Endothelial cell of umbilical vein (primary cell): ENCODE measurements at regions not wholly inside any gene's neighbourhood (a gene's known extent, or its start where the extent isn't known, plus 50 kb on each side); places are given as distances from the start of the nearest gene placed in this dataset.

Source experiments
- BruUV-seq: library from RNA; stranded (reverse); fragments of 400-500 nt; replicated peaks from 2 replicates; lab custom pipeline; 2021; lab: Mats Ljungman, UMichigan
- CTCF ChIA-PET: fragments of 300-600, 350-600 bp; sonication (Branson Sonifier 250); formaldehyde crosslinking; loops from one replicate; lab custom pipeline; 2021; ENCODE audit warnings: antibody characterized with exemption, inconsistent platforms; lab: Charles Lee
- POLR2A ChIA-PET: fragments of 300-600, 350-600 bp; sonication (Branson Sonifier 250); formaldehyde crosslinking; loops from one replicate; lab custom pipeline; 2021; ENCODE audit warnings: antibody characterized with exemption, inconsistent platforms; lab: Charles Lee
- DNase-seq: peaks from one replicate; pipeline ENCODE4 v3.0.0-alpha.2; 2011; ENCODE audit warnings: low read depth, low spot score
- FAIRE-seq: peaks from 2 replicates; lab custom pipeline; 2011; peaks lifted over from hg19 to GRCh38; lab: Jason Lieb, UNC
- H2AFZ ChIP-seq: 2 replicates; pipeline ENCODE4 v1.6.0; 2012; ENCODE audit warnings: low read depth, low read length, control low read depth, inconsistent platforms
- H3K27ac ChIP-seq: 2 replicates; pipeline ENCODE4 v1.5.1; 2011; ENCODE audit warnings: low read depth, mild to moderate bottlenecking, control low read depth, low read length, moderate library complexity; ENCODE audit not compliant: insufficient read depth
- H3K27me3 ChIP-seq, 2 experiments: 2 replicates each; pipeline versions ENCODE4 v1.6.0 to v1.6.1; 2011; ENCODE audit warnings: low read length in 2 of 2, mixed read lengths in 1 of 2; ENCODE audit not compliant: control insufficient read depth in 2 of 2, insufficient read depth in 2 of 2
- H3K36me3 ChIP-seq, 2 experiments: 2 replicates in 1 of 2; 3 replicates in 1 of 2; pipeline ENCODE4 v1.5.1; 2011; ENCODE audit warnings: low read length in 2 of 2, mild to moderate bottlenecking in 1 of 2, moderate library complexity in 1 of 2; ENCODE audit not compliant: control insufficient read depth in 2 of 2, insufficient read depth in 2 of 2; ENCODE audit errors: extremely low read depth in 1 of 2
- H3K4me1 ChIP-seq: 3 replicates; pipeline ENCODE4 v1.5.1; 2011; ENCODE audit warnings: mild to moderate bottlenecking, low read length; ENCODE audit not compliant: control insufficient read depth, insufficient read depth; ENCODE audit errors: extremely low read depth
- H3K4me2 ChIP-seq: 2 replicates; pipeline ENCODE4 v1.6.1; 2011; ENCODE audit warnings: low read length, control low read depth, mixed read lengths; ENCODE audit not compliant: insufficient read depth
- H3K4me3 ChIP-seq, 3 experiments: fragments of 200-600 bp in 1 of 3; sonication (generic), shearing (Covaris generic) in 1 of 3; replicated peaks in 1 of 3; 2 replicates each; pipeline ENCODE4 v1.5.1; 2011 to 2016; ENCODE audit warnings: control low read depth in 3 of 3, low read length in 3 of 3, mild to moderate bottlenecking in 2 of 3, inconsistent platforms in 1 of 3, low read depth in 1 of 3, moderate library complexity in 1 of 3; ENCODE audit not compliant: insufficient read depth in 1 of 3
- H3K79me2 ChIP-seq: 2 replicates; pipeline ENCODE4 v1.6.0; 2012; ENCODE audit warnings: low read length, inconsistent platforms; ENCODE audit not compliant: control insufficient read depth, insufficient read depth
- H3K9ac ChIP-seq: replicated peaks from 2 replicates; pipeline ENCODE3; 2011; ENCODE audit warnings: low read length, control low read depth; ENCODE audit not compliant: insufficient read depth; ENCODE audit errors: extremely low read depth
- H3K9me1 ChIP-seq: replicated peaks from 3 replicates; pipeline ENCODE4 v1.6.0; 2011; ENCODE audit warnings: mild to moderate bottlenecking, low read length; ENCODE audit not compliant: control insufficient read depth, insufficient read depth; ENCODE audit errors: extremely low read depth
- H3K9me3 ChIP-seq: replicated peaks from 2 replicates; pipeline ENCODE4 v1.5.1; 2012; ENCODE audit warnings: low read length, inconsistent platforms; ENCODE audit not compliant: control insufficient read depth, insufficient read depth
- H4K20me1 ChIP-seq: replicated peaks from 2 replicates; pipeline ENCODE3; 2011; ENCODE audit warnings: mild to moderate bottlenecking, low read length; ENCODE audit not compliant: control insufficient read depth, insufficient read depth; ENCODE audit errors: extremely low read depth
- CTCF ChIP-seq, 2 donors: IDR thresholded peaks; 1 replicate in 1 of 2; 2 replicates in 1 of 2; pipeline ENCODE4 v1.5.1; 2011; ENCODE audit warnings: low read length in 2 of 2, mild to moderate bottlenecking in 2 of 2, moderate library complexity in 2 of 2, control low read depth in 1 of 2, inconsistent platforms in 1 of 2, low read depth in 1 of 2; ENCODE audit not compliant: insufficient read depth in 1 of 2; ENCODE audit errors: extremely low read depth in 1 of 2
- EZH2 ChIP-seq: IDR thresholded peaks from 2 replicates; pipeline ENCODE4 v1.6.1; 2012; ENCODE audit warnings: borderline replicate concordance, low read depth, mild to moderate bottlenecking, moderate library complexity, low read length, inconsistent platforms; ENCODE audit not compliant: severe bottlenecking
- GATA2 ChIP-seq: IDR thresholded peaks from 2 replicates; pipeline ENCODE4 v1.7.0; 2011; ENCODE audit warnings: low read depth, mild to moderate bottlenecking, moderate library complexity, mixed read lengths, low read length; ENCODE audit not compliant: insufficient read length, insufficient read depth
- JUN ChIP-seq: IDR thresholded peaks from 2 replicates; pipeline ENCODE4 v1.6.1; 2011; ENCODE audit warnings: borderline replicate concordance, low read depth; ENCODE audit not compliant: insufficient read length, insufficient read depth
- MAX ChIP-seq: IDR thresholded peaks from 2 replicates; pipeline ENCODE4 v1.6.1; 2011; ENCODE audit not compliant: insufficient read depth, insufficient read length
- POLR2A ChIP-seq: IDR thresholded peaks from 2 replicates; pipeline ENCODE4 v1.6.1; 2012; ENCODE audit warnings: low read depth, mild to moderate bottlenecking, control low read depth, low read length
- POLR2AphosphoS5 ChIP-seq: IDR thresholded peaks from 2 replicates; pipeline ENCODE4 v1.6.1; 2012; ENCODE audit warnings: low read depth, mild to moderate bottlenecking, control low read depth, low read length, moderate library complexity; ENCODE audit not compliant: insufficient read depth
- dilution Hi-C: fragments of 300-500 bp; cut with MboI; formaldehyde crosslinking; loops from one replicate; pipeline ENCODE4 v1.15.0; 2019; ENCODE audit warnings: low sequenced_read_pairs; ENCODE audit not compliant: extremely low pct_ligation_motif_present
- intact Hi-C: fragments of 100-400 bp; cut with micrococcal nuclease; formaldehyde crosslinking; loops from one replicate; pipeline ENCODE4 v1.10.0; 2022

- H3K36me3 ChIP-seq = no peaks in the 10 kb centered on the region
- no peak overlapping the region for H3K4me2 ChIP-seq
- H3K9ac ChIP-seq = no peak overlapping the region
- POLR2A ChIA-PET = no interaction called here
- H3K9me1 ChIP-seq = no peaks in the 10 kb centered on the region
- no peak for TF ChIP-seq GATA2
- TF ChIP-seq EZH2 = no peak
- no peak for TF ChIP-seq CTCF (IDR thresholded peaks at IDR 0.05; ENCODE audit: extremely low read depth in 1 of 2, insufficient read depth in 1 of 2, low read depth in 1 of 2, low read length in 2 of 2)
- no peak for TF ChIP-seq POLR2A
- TF ChIP-seq JUN = no peak
- no peak for TF ChIP-seq MAX
- no peak for TF ChIP-seq POLR2AphosphoS5
- H3K27me3 ChIP-seq = no peaks in the 10 kb centered on the region
- no peak overlapping the region for H3K4me3 ChIP-seq
- no peaks in the 10 kb centered on the region for H3K79me2 ChIP-seq
- DNase-seq (no peak), FAIRE-seq (no peak)
- intact Hi-C loops = no loop called here
- dilution Hi-C loops = no loop called here
- no peak overlapping the region for H2AFZ ChIP-seq
- no peaks in the 10 kb centered on the region for H4K20me1 ChIP-seq
- no TSS peak for BruUV-seq
- no peak overlapping the region for H3K27ac ChIP-seq
- CTCF ChIA-PET = no interaction called here
- peaks cover 5% of the 10 kb centered on the region for H3K9me3 ChIP-seq
- H3K4me1 ChIP-seq = no peaks in the 10 kb centered on the region
Measured at GRCh38 chr20:54995011-54995410, 519.6 kb downstream of the DOK5 start.
